ENCODE measurements at regions not wholly inside any gene's neighbourhood (a gene's known extent, or its start where the extent isn't known, plus 50 kb on each side); places are given as distances from the start of the nearest gene placed in this dataset.
"Not testable (repeated sequence)": the region's sequence is repeated elsewhere in the genome, so short reads cannot be mapped to it uniquely, and the experiment has no call there.

- Histone ChIP-seq H3K27me3 (ENCODE audit: insufficient read depth, low read depth) (no peaks in the 10 kb centered on the region), H4K20me1 (ENCODE audit: insufficient read depth) (no peaks in the 10 kb centered on the region), H3K27ac (no peak overlapping the region), H3K4me2 (no peak overlapping the region), H2AFZ (peak overlapping the region; percentile 10; the same call in 1 of the 2 replicates), H3K36me3 (ENCODE audit: low read depth) (no peaks in the 10 kb centered on the region), H3K4me3 (no peak overlapping the region), H3K4me1 (replicated peaks; ENCODE audit: insufficient read depth) (peaks cover 10% of the 10 kb centered on the region), H3K9me3 (ENCODE audit: insufficient read depth, low read depth) (0 out of 2 replicates have a peak, but pooled peaks cover 3% of the 10 kb centered on the region), H3F3A (ENCODE audit: insufficient read depth, low read depth) (no peaks in the 10 kb centered on the region), H3K9me2 (ENCODE audit: insufficient read depth) (0 out of 2 replicates have a peak, but pooled peaks cover 5% of the 10 kb centered on the region), H3K79me2 (ENCODE audit: low read depth) (no peaks in the 10 kb centered on the region)
- CTCF ChIA-PET = no interaction called here
- POLR2A ChIA-PET (ENCODE audit: unreplicated experiment) = no interaction called here
- DNase-seq = peak in 1 of 2 experiments; percentile 74
- BruUV-seq (replicated peaks) = no TSS peak
- intact Hi-C loops (cut with micrococcal nuclease; ENCODE audit: unreplicated experiment) = no loop called here
- no peak for TF ChIP-seq EZH2 (IDR thresholded peaks at IDR 0.05; ENCODE audit: low read depth)
These were observed 395.5 kb upstream of the KCNMB2 start for GRCh38 chr3:178140531-178141304.

GRCh38 chr3:178141305-178141684 is 394.9 kb upstream of the KCNMB2 start:
- H4K20me1 ChIP-seq (ENCODE audit: insufficient read depth); H3K27ac ChIP-seq; CTCF ChIA-PET; H3F3A ChIP-seq (ENCODE audit: insufficient read depth, low read depth); intact Hi-C loops (cut with micrococcal nuclease; ENCODE audit: unreplicated experiment); H2AFZ ChIP-seq; H3K4me3 ChIP-seq; H3K9me2 ChIP-seq (ENCODE audit: insufficient read depth); H3K27me3 ChIP-seq (ENCODE audit: insufficient read depth, low read depth); DNase-seq; H3K36me3 ChIP-seq (ENCODE audit: low read depth); BruUV-seq (replicated peaks); H3K9me3 ChIP-seq (ENCODE audit: insufficient read depth, low read depth); POLR2A ChIA-PET (ENCODE audit: unreplicated experiment); H3K4me2 ChIP-seq; H3K79me2 ChIP-seq (ENCODE audit: low read depth): not testable (repeated sequence)
- peaks cover 14% of the 10 kb centered on the region for H3K4me1 ChIP-seq (replicated peaks; ENCODE audit: insufficient read depth)

GRCh38 chr3:178146406-178146831 is 389.8 kb upstream of the KCNMB2 start:
- no peak overlapping the region for H3K27ac ChIP-seq
- H2AFZ ChIP-seq = peak overlapping the region; percentile 10; the same call in 1 of the 2 replicates
- no peak for DNase-seq
- ChIA-PET POLR2A (ENCODE audit: unreplicated experiment) (no interaction called here), CTCF (interaction anchor here (0.7 kb wide), 1 partner anchor 186 kb away, joined by 3 read pairs; no protein-coding TSS in a partner anchor)
- TF ChIP-seq EZH2 (IDR thresholded peaks at IDR 0.05; ENCODE audit: low read depth) (no peak), CTCF (conservative IDR thresholded peaks at IDR 0.05) (no peak)
- H3K36me3 ChIP-seq (ENCODE audit: low read depth) = no peaks in the 10 kb centered on the region
- no peaks in the 10 kb centered on the region for H4K20me1 ChIP-seq (ENCODE audit: insufficient read depth)
- no peaks in the 10 kb centered on the region for H3K79me2 ChIP-seq (ENCODE audit: low read depth)
- intact Hi-C loops (cut with micrococcal nuclease; ENCODE audit: unreplicated experiment) = loop anchor here (5.0 kb wide), 1 partner anchor 784 kb away; no protein-coding TSS in a partner anchor
- no peaks in the 10 kb centered on the region for H3F3A ChIP-seq (ENCODE audit: insufficient read depth, low read depth)
- no TSS peak for BruUV-seq (replicated peaks)
- no peak overlapping the region for H3K4me3 ChIP-seq
- H3K9me3 ChIP-seq (ENCODE audit: insufficient read depth, low read depth) = no peaks in the 10 kb centered on the region
- H3K9me2 ChIP-seq (ENCODE audit: insufficient read depth) = no peaks in the 10 kb centered on the region
- H3K4me2 ChIP-seq = peak overlapping the region; percentile 23
- no peaks in the 10 kb centered on the region for H3K27me3 ChIP-seq (ENCODE audit: insufficient read depth, low read depth)
- H3K4me1 ChIP-seq (replicated peaks; ENCODE audit: insufficient read depth) = peaks cover 7% of the 10 kb centered on the region

GRCh38 chr3:178147001-178147400 is 389.2 kb upstream of the KCNMB2 start:
- Histone ChIP-seq H3K9me3 (ENCODE audit: insufficient read depth, low read depth) (no peaks in the 10 kb centered on the region), H3K9me2 (ENCODE audit: insufficient read depth) (no peaks in the 10 kb centered on the region), H3K4me2 (no peak overlapping the region), H3K79me2 (ENCODE audit: low read depth) (no peaks in the 10 kb centered on the region), H4K20me1 (ENCODE audit: insufficient read depth) (no peaks in the 10 kb centered on the region), H3K4me3 (no peak overlapping the region), H3F3A (ENCODE audit: insufficient read depth, low read depth) (no peaks in the 10 kb centered on the region), H3K4me1 (replicated peaks; ENCODE audit: insufficient read depth) (peaks cover 7% of the 10 kb centered on the region), H3K27ac (no peak overlapping the region), H2AFZ (no peak overlapping the region), H3K27me3 (ENCODE audit: insufficient read depth, low read depth) (no peaks in the 10 kb centered on the region), H3K36me3 (ENCODE audit: low read depth) (no peaks in the 10 kb centered on the region)
- TF ChIP-seq EZH2 (IDR thresholded peaks at IDR 0.05; ENCODE audit: low read depth) (no peak), CTCF (conservative IDR thresholded peaks at IDR 0.05) (no peak)
- ChIA-PET CTCF (no interaction called here), POLR2A (ENCODE audit: unreplicated experiment) (no interaction called here)
- BruUV-seq (replicated peaks) = no TSS peak
- intact Hi-C loops (cut with micrococcal nuclease; ENCODE audit: unreplicated experiment) = loop anchor here (5.0 kb wide), 1 partner anchor 785 kb away; no protein-coding TSS in a partner anchor
- no peak for DNase-seq

All from PC-9 (cell line).